Muscle of leg (tissue), 3 donors: ENCODE measurements at regions not wholly inside any gene's neighbourhood (a gene's known extent, or its start where the extent isn't known, plus 50 kb on each side); places are given as distances from the start of the nearest gene placed in this dataset.

Experiments used
- DNase-seq: peaks from one replicate; pipeline ENCODE4 v3.0.0; 2013
- H3K27ac ChIP-seq: one replicate; pipeline ENCODE4 v1.5.1; 2013; ENCODE audit warnings: mild to moderate bottlenecking, low read length, control low read depth
- H3K27me3 ChIP-seq: one replicate; pipeline ENCODE4 v1.6.1; 2013; ENCODE audit warnings: low read length; ENCODE audit not compliant: control insufficient read depth, insufficient read depth
- H3K36me3 ChIP-seq: one replicate; pipeline ENCODE4 v1.6.1; 2013; ENCODE audit warnings: low read length; ENCODE audit not compliant: control insufficient read depth, insufficient read depth
- H3K4me1 ChIP-seq: one replicate; pipeline ENCODE4 v1.6.1; 2013; ENCODE audit warnings: low read length; ENCODE audit not compliant: control insufficient read depth, insufficient read depth
- H3K4me3 ChIP-seq: one replicate; pipeline ENCODE4 v1.5.1; 2013; ENCODE audit warnings: low read length, control low read depth
- H3K9me3 ChIP-seq: replicated peaks from 2 replicates; pipeline ENCODE4 v1.6.1; 2013; ENCODE audit warnings: low read depth, low read length; ENCODE audit not compliant: control insufficient read depth
- WGBS: methylation state at CpG from one replicate; pipeline ENCODE4 v1.1.5; 2013; ENCODE audit warnings: missing lambda C conversion rate; ENCODE audit not compliant: insufficient coverage; 5-methylcytosine and 5-hydroxymethylcytosine counted together

- Histone ChIP-seq H3K9me3 (peaks cover 8% of the 10 kb centered on the region), H3K36me3 (no peaks in the 10 kb centered on the region), H3K4me1 (no peaks in the 10 kb centered on the region), H3K4me3 (no peak overlapping the region), H3K27ac (no peak overlapping the region), H3K27me3 (no peaks in the 10 kb centered on the region)
- WGBS: no CpG with 5 or more reads among the region's 1 CpG
- DNase-seq: no peak
Observed at GRCh38 chr16:79401782-79402181, 198.8 kb downstream of the MAF start.

DNA sequence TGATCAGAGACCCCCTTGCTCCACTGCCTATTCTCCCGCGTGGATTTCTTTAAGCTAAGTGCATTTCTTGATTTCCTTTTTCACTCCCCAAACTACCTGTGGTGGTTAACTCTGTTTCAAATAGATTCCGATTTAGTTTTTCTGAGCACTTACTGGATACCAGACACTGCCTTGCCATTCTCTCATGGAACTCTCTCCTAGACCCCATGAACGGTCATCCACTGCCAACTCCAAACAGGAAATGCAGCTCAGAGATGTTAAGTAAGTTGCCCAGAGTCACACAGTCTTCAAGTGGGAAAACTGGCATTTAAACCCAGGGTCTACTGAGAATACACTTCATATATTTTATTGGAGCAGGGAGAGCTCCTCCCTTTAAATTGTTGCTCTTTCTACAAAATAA lies 199.4 kb downstream of the MAF start:
- DNase-seq: no peak
- WGBS: 90% methylated on average over 2 of the region's 4 CpGs
- Histone ChIP-seq H3K4me1 (no peaks in the 10 kb centered on the region), H3K27ac (no peak overlapping the region), H3K27me3 (no peaks in the 10 kb centered on the region), H3K9me3 (peaks cover 8% of the 10 kb centered on the region), H3K4me3 (no peak overlapping the region), H3K36me3 (no peaks in the 10 kb centered on the region)

GRCh38 chr16:79400462-79401149 lies 199.9 kb downstream of the MAF start:
- WGBS: 81% methylated on average over 13 of the region's 13 CpGs
- DNase-seq: no peak
- Histone ChIP-seq H3K4me3 (no peak overlapping the region), H3K9me3 (peaks cover 4% of the 10 kb centered on the region), H3K36me3 (no peaks in the 10 kb centered on the region), H3K27ac (no peak overlapping the region), H3K4me1 (no peaks in the 10 kb centered on the region), H3K27me3 (no peaks in the 10 kb centered on the region)

- peaks cover 7% of the 10 kb centered on the region for H3K4me1 ChIP-seq
- WGBS: 84% methylated on average over 5 of the region's 5 CpGs
- H3K36me3 ChIP-seq: no peaks in the 10 kb centered on the region
- no peak overlapping the region for H3K27ac ChIP-seq
- no peak overlapping the region for H3K4me3 ChIP-seq
- peaks cover 4% of the 10 kb centered on the region for H3K9me3 ChIP-seq
- DNase-seq: no peak
- H3K27me3 ChIP-seq: no peaks in the 10 kb centered on the region
Observed at GRCh38 chr16:79395591-79395990, 204.9 kb downstream of the MAF start.

- Histone ChIP-seq H3K36me3 (no peaks in the 10 kb centered on the region), H3K4me3 (no peak overlapping the region), H3K9me3 (peaks cover 4% of the 10 kb centered on the region), H3K27ac (no peak overlapping the region), H3K4me1 (peaks cover 7% of the 10 kb centered on the region), H3K27me3 (no peaks in the 10 kb centered on the region)
- WGBS: 63% methylated on average over 1 of the region's 3 CpGs
- DNase-seq: no peak
Observed at GRCh38 chr16:79394206-79394605, 206.3 kb downstream of the MAF start.

GRCh38 chr16:79393564-79393963 lies 207.0 kb downstream of the MAF start:
- no peaks in the 10 kb centered on the region for H3K36me3 ChIP-seq
- H3K4me3 ChIP-seq: no peak overlapping the region
- peaks cover 4% of the 10 kb centered on the region for H3K9me3 ChIP-seq
- WGBS: 59% methylated on average over 2 of the region's 2 CpGs
- no peak overlapping the region for H3K27ac ChIP-seq
- H3K4me1 ChIP-seq: peaks cover 7% of the 10 kb centered on the region
- no peaks in the 10 kb centered on the region for H3K27me3 ChIP-seq
- no peak for DNase-seq

GRCh38 chr16:79393127-79393526 lies 207.4 kb downstream of the MAF start:
- WGBS: 62% methylated on average over 2 of the region's 4 CpGs
- Histone ChIP-seq H3K27ac (no peak overlapping the region), H3K36me3 (no peaks in the 10 kb centered on the region), H3K4me1 (peaks cover 7% of the 10 kb centered on the region), H3K4me3 (no peak overlapping the region), H3K9me3 (peaks cover 4% of the 10 kb centered on the region), H3K27me3 (no peaks in the 10 kb centered on the region)
- peak; percentile 39 for DNase-seq

GRCh38 chr16:79392081-79392480 lies 208.5 kb downstream of the MAF start:
- no peak for DNase-seq
- Histone ChIP-seq H3K4me3 (no peak overlapping the region), H3K9me3 (no peaks in the 10 kb centered on the region), H3K36me3 (no peaks in the 10 kb centered on the region), H3K27me3 (no peaks in the 10 kb centered on the region), H3K4me1 (peaks cover 7% of the 10 kb centered on the region), H3K27ac (no peak overlapping the region)

DNA sequence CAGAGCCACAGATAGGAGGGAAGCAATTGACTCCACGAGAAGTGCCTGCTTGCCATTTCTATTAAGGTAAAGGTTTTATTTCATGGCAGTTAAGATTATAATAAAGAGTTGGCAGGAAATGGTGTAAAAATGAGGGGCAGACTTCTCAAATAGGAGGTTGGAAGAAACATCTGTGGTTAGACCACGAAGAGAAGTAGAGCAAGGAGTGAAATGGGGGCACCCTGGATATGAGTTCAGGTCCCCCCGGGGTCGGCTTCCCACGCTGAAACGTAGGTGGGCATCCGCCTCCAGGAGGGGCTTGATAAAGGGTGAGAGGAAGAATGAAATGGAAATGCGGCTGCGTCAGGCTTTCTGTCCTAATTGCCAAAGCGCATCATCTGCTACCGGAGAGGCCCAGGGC lies 209.1 kb downstream of the MAF start:
- H3K4me3 ChIP-seq: no peak overlapping the region
- WGBS: 82% methylated on average over 9 of the region's 11 CpGs

DNA sequence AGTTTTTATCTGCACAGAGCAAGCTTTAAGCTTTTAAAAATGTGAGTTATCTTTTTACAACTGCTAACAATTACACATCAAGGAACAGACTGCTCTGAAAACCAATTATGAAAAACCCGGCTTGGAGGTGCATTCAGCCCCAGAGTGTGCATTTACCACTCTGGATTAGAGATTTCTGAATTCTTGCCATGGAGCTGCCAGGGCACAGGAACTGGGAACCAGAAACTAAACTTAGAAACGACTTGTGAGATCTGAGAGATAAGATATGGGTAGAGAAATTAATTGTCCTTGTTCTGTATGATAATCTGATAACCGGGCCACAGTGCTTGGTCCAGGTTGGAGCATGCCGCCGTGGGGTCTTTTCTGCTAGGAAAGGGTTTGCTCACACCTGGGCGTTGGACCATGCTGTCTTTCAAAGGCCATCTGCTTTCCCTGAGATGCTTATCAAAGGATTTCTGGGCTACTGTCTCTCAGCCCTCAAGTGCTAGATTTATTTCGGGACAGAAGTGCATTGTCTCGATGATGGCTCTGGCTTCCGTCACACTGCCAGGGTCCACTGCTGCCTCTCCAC lies 210.0 kb downstream of the MAF start:
- WGBS: 68% methylated on average over 9 of the region's 9 CpGs
- Histone ChIP-seq H3K36me3 (no peaks in the 10 kb centered on the region), H3K27ac (no peak overlapping the region), H3K27me3 (no peaks in the 10 kb centered on the region), H3K4me1 (peaks cover 7% of the 10 kb centered on the region), H3K4me3 (no peak overlapping the region), H3K9me3 (no peaks in the 10 kb centered on the region)
- no peak for DNase-seq

More for the DNA sequence above, 209.1 kb downstream of the MAF start:
- Histone ChIP-seq H3K4me1 (peaks cover 7% of the 10 kb centered on the region), H3K9me3 (no peaks in the 10 kb centered on the region), H3K36me3 (no peaks in the 10 kb centered on the region), H3K27me3 (no peaks in the 10 kb centered on the region), H3K27ac (no peak overlapping the region)
- no peak for DNase-seq

- WGBS: no CpG with 5 or more reads among the region's 1 CpG
- Histone ChIP-seq H3K27me3 (no peaks in the 10 kb centered on the region), H3K4me3 (no peak overlapping the region), H3K9me3 (no peaks in the 10 kb centered on the region), H3K36me3 (no peaks in the 10 kb centered on the region), H3K4me1 (peaks cover 4% of the 10 kb centered on the region), H3K27ac (no peak overlapping the region)
- no peak for DNase-seq
Observed at GRCh38 chr16:79388396-79388795, 212.1 kb downstream of the MAF start.
